ENCODE measurements at regions not wholly inside any gene's neighbourhood (a gene's known extent, or its start where the extent isn't known, plus 50 kb on each side); places are given as distances from the start of the nearest gene placed in this dataset.

DNA sequence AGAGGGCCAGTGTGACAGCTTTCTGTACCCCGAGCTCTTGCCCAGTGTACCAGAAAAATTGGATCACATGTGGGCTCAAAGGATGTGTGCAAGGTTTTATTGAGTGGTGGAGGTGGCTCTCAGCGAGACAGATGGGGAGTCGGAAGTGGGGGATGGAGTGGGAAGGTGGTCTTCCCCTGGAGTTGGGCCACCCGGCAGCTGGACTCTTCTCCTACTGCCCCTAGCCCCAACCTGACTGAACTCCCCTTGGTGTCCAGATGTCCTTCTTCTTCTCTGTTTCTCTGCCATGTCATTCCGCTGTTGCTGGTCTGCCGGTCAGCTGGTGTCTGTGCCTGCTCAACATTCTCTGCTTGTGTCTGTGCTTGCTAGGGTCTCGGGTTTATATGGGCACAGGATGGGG is 217.9 kb downstream of the RRAGC start:
- Histone ChIP-seq H3K36me3 (no peaks in the 10 kb centered on the region), H3K27ac (replicated peaks in 1 of 4) (no peak overlapping the region), H3K27me3 (peaks cover 0 to 10% (median 0%) of the 10 kb centered on the region in 4 donors), H3K4me1 (no peaks in the 10 kb centered on the region), H3K4me3 (no peak overlapping the region), H3K9me3 (peaks cover 0 to 11% (median 0%) of the 10 kb centered on the region in 4 donors)
- peak; percentile 90 for DNase-seq (ENCODE audit: extremely low spot score)
- intact Hi-C loops (cut with DNase I): no loop called here
- TF ChIP-seq, protein P1, sequence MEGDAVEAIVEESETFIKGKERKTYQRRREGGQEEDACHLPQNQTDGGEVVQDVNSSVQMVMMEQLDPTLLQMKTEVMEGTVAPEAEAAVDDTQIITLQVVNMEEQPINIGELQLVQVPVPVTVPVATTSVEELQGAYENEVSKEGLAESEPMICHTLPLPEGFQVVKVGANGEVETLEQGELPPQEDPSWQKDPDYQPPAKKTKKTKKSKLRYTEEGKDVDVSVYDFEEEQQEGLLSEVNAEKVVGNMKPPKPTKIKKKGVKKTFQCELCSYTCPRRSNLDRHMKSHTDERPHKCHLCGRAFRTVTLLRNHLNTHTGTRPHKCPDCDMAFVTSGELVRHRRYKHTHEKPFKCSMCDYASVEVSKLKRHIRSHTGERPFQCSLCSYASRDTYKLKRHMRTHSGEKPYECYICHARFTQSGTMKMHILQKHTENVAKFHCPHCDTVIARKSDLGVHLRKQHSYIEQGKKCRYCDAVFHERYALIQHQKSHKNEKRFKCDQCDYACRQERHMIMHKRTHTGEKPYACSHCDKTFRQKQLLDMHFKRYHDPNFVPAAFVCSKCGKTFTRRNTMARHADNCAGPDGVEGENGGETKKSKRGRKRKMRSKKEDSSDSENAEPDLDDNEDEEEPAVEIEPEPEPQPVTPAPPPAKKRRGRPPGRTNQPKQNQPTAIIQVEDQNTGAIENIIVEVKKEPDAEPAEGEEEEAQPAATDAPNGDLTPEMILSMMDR (IDR thresholded peaks at IDR 0.05): no peak
- TF ChIP-seq POLR2A (IDR thresholded peaks at IDR 0.05; ENCODE audit: low read depth): no peak
- no peak for TF ChIP-seq EP300 (IDR thresholded peaks at IDR 0.05)
- TF ChIP-seq POLR2AphosphoS5 (IDR thresholded peaks at IDR 0.05): no peak
- WGBS: 77% methylated on average over 7 of the region's 7 CpGs

DNA sequence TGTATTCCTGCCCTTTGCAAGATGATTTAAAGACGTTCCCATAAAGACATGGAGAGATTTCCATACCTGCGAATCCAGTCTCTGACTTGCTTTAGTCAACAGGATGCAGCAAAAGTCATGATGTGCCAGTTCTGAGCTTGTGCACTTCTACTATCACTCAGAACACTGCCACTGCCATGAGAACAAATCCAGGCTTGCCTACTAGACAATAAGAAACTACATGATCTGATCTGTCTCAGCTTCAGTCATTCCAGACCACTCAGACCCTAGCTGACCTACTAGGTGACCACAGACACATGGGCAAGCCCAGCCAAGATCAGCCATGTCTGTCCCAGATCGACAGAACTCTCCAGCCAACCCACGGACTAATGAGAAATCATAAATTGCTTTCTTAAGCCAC is 219.2 kb downstream of the RRAGC start:
- H3K27me3 ChIP-seq: peaks cover 0 to 17% (median 0%) of the 10 kb centered on the region in 4 donors
- no peak overlapping the region for H3K27ac ChIP-seq (replicated peaks in 1 of 4)
- 80% methylated on average over 4 of the region's 4 CpGs for WGBS
- no peak for TF ChIP-seq POLR2A (IDR thresholded peaks at IDR 0.05; ENCODE audit: low read depth)
- TF ChIP-seq EP300 (IDR thresholded peaks at IDR 0.05): no peak
- no peak for TF ChIP-seq POLR2AphosphoS5 (IDR thresholded peaks at IDR 0.05)
- TF ChIP-seq, protein P1 (IDR thresholded peaks at IDR 0.05): no peak
- no peaks in the 10 kb centered on the region for H3K36me3 ChIP-seq
- H3K4me3 ChIP-seq: no peak overlapping the region
- no peaks in the 10 kb centered on the region for H3K4me1 ChIP-seq
- no peak for DNase-seq (ENCODE audit: extremely low spot score)
- intact Hi-C loops (cut with DNase I): no loop called here
- H3K9me3 ChIP-seq: peaks cover 0 to 11% (median 0%) of the 10 kb centered on the region in 4 donors

DNA sequence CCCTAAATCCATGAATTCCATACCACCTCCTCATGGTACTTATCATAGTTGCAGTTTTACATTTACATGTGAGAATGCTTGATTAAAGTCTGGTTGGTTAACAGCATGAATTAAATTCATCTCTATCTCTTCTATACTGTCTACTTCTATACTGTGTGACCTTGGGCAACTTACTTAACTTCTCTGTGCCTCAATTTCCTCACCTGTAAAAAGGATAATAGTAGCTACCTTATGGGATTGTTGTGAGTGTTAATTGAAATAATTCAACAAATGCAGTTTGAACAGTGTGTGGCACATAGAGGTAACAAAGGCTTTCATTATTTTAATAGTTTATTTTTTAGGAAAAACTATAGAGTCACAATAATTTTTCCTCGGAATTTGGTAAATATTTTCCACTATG is 231.3 kb downstream of the RRAGC start:
- Histone ChIP-seq H3K9me3 (no peaks in the 10 kb centered on the region), H3K27ac (replicated peaks in 1 of 4) (no peak overlapping the region), H3K27me3 (peaks cover 0 to 5% (median 0%) of the 10 kb centered on the region in 4 donors), H3K4me1 (peaks cover 4 to 11% (median 8%) of the 10 kb centered on the region in 4 donors), H3K36me3 (no peaks in the 10 kb centered on the region), H3K4me3 (no peak overlapping the region)
- TF ChIP-seq, protein P1 (IDR thresholded peaks at IDR 0.05): no peak
- TF ChIP-seq POLR2AphosphoS5 (IDR thresholded peaks at IDR 0.05) (no peak), POLR2A (IDR thresholded peaks at IDR 0.05; ENCODE audit: low read depth) (no peak), EP300 (IDR thresholded peaks at IDR 0.05) (no peak)
- 88% methylated on average over 1 of the region's 1 CpG for WGBS
- intact Hi-C loops (cut with DNase I): no loop called here
- no peak for DNase-seq (ENCODE audit: extremely low spot score)

DNA sequence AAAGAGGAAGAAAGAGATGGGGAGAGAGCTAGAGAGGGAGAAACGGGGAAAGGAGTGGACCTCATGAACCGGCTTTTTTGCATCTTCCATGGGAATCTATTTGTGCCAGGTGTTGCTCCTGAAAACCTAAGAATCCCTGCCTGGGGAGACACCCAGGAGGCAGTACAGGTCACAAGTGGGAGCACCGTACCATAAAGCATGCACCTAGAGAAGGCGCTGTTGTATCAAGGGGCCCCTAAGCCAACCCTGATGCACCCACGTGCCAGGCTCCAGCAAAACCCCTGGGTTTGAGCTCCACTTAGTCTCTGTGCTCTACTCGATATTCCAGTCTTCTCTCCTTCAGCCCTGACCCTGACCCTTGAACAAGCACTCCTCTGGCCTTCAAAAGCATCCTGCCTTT is 233.6 kb downstream of the RRAGC start:
- Histone ChIP-seq H3K36me3 (no peaks in the 10 kb centered on the region), H3K4me1 (peaks cover 4 to 11% (median 8%) of the 10 kb centered on the region in 4 donors), H3K9me3 (no peaks in the 10 kb centered on the region), H3K4me3 (no peak overlapping the region), H3K27me3 (peaks cover 0 to 5% (median 0%) of the 10 kb centered on the region in 4 donors), H3K27ac (replicated peaks in 1 of 4) (no peak overlapping the region)
- TF ChIP-seq POLR2A (IDR thresholded peaks at IDR 0.05; ENCODE audit: low read depth) (no peak), EP300 (IDR thresholded peaks at IDR 0.05) (no peak), POLR2AphosphoS5 (IDR thresholded peaks at IDR 0.05) (no peak)
- TF ChIP-seq, protein P1 (IDR thresholded peaks at IDR 0.05): no peak
- intact Hi-C loops (cut with DNase I): no loop called here
- 84% methylated on average over 6 of the region's 6 CpGs for WGBS
- no peak for DNase-seq (ENCODE audit: extremely low spot score)
